ENCODE measurements at regions not wholly inside any gene's neighbourhood (a gene's known extent, or its start where the extent isn't known, plus 50 kb on each side); places are given as distances from the start of the nearest gene placed in this dataset.

- no peak for DNase-seq (ENCODE audit: low read depth)
These were observed 189.8 kb upstream of the FOXQ1 start for GRCh38 chr6:1122083-1122482.

GRCh38 chr6:1118287-1118647, 193.6 kb upstream of the FOXQ1 start:
- no peak for DNase-seq (ENCODE audit: low read depth)

GRCh38 chr6:1117530-1118286, 194.2 kb upstream of the FOXQ1 start:
- DNase-seq (ENCODE audit: low read depth) = no peak

GRCh38 chr6:1116149-1116548, 195.7 kb upstream of the FOXQ1 start:
- DNase-seq (ENCODE audit: low read depth) = no peak

- DNase-seq (ENCODE audit: low read depth) = no peak
These were observed 197.9 kb upstream of the FOXQ1 start for GRCh38 chr6:1113916-1114540.

- DNase-seq (ENCODE audit: low read depth) = no peak
These were observed 200.5 kb upstream of the FOXQ1 start for GRCh38 chr6:1111361-1111760.

- DNase-seq (ENCODE audit: low read depth) = no peak
These were observed 201.0 kb upstream of the FOXQ1 start for GRCh38 chr6:1110941-1111349.

- DNase-seq (ENCODE audit: low read depth) = no peak
These were observed 201.7 kb upstream of the FOXQ1 start for GRCh38 chr6:1110164-1110563.

- no peak for DNase-seq (ENCODE audit: low read depth)
These were observed 202.8 kb upstream of the FOXQ1 start for GRCh38 chr6:1109134-1109533.

GRCh38 chr6:1108198-1108597, 203.7 kb upstream of the FOXQ1 start:
- no peak for DNase-seq (ENCODE audit: low read depth)

- no peak for DNase-seq (ENCODE audit: low read depth)
These were observed 204.3 kb upstream of the FOXQ1 start for GRCh38 chr6:1107578-1107977.

GRCh38 chr6:1105833-1106400, 206.0 kb upstream of the FOXQ1 start:
- no peak for DNase-seq (ENCODE audit: low read depth)

- no peak for DNase-seq (ENCODE audit: low read depth)
These were observed 206.8 kb upstream of the FOXQ1 start for GRCh38 chr6:1104988-1105670.

GRCh38 chr6:1103945-1104623, 207.8 kb upstream of the FOXQ1 start:
- no peak for DNase-seq (ENCODE audit: low read depth)

GRCh38 chr6:1103021-1103420, 208.9 kb upstream of the FOXQ1 start:
- no peak for DNase-seq (ENCODE audit: low read depth)

GRCh38 chr6:1100269-1100668, 211.6 kb upstream of the FOXQ1 start:
- DNase-seq (ENCODE audit: low read depth) = no peak

- no peak for DNase-seq (ENCODE audit: low read depth)
These were observed 212.6 kb upstream of the FOXQ1 start for GRCh38 chr6:1099264-1099663.

- DNase-seq (ENCODE audit: low read depth) = no peak
These were observed 214.7 kb upstream of the FOXQ1 start for GRCh38 chr6:1096967-1097765.

- no peak for DNase-seq (ENCODE audit: low read depth)
These were observed 217.6 kb upstream of the FOXQ1 start for GRCh38 chr6:1094306-1094705.

GRCh38 chr6:1091900-1092299, 220.0 kb upstream of the FOXQ1 start:
- DNase-seq (ENCODE audit: low read depth) = no peak

GRCh38 chr6:1089859-1090258, 222.0 kb upstream of the FOXQ1 start:
- DNase-seq (ENCODE audit: low read depth) = no peak
